GM10266 (cell line): ENCODE measurements at regions not wholly inside any gene's neighbourhood (a gene's known extent, or its start where the extent isn't known, plus 50 kb on each side); places are given as distances from the start of the nearest gene placed in this dataset.

ENCODE experiments used
- DNase-seq: peaks from one replicate; pipeline ENCODE4 v3.0.0; 2012; ENCODE audit errors: extremely low spot score
- TF ChIP-seq, protein P1 (sequence below): IDR thresholded peaks from 2 replicates; pipeline ENCODE4 v1.5.1; 2012; ENCODE audit warnings: mild to moderate bottlenecking, low read depth; ENCODE audit not compliant: control insufficient read depth, insufficient read depth; ENCODE audit errors: missing control alignments

GRCh38 chr20:40604416-40604815 is 84.6 kb downstream of the MAFB start:
- TF ChIP-seq, protein P1, sequence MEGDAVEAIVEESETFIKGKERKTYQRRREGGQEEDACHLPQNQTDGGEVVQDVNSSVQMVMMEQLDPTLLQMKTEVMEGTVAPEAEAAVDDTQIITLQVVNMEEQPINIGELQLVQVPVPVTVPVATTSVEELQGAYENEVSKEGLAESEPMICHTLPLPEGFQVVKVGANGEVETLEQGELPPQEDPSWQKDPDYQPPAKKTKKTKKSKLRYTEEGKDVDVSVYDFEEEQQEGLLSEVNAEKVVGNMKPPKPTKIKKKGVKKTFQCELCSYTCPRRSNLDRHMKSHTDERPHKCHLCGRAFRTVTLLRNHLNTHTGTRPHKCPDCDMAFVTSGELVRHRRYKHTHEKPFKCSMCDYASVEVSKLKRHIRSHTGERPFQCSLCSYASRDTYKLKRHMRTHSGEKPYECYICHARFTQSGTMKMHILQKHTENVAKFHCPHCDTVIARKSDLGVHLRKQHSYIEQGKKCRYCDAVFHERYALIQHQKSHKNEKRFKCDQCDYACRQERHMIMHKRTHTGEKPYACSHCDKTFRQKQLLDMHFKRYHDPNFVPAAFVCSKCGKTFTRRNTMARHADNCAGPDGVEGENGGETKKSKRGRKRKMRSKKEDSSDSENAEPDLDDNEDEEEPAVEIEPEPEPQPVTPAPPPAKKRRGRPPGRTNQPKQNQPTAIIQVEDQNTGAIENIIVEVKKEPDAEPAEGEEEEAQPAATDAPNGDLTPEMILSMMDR = no peak
- DNase-seq = no peak

DNA sequence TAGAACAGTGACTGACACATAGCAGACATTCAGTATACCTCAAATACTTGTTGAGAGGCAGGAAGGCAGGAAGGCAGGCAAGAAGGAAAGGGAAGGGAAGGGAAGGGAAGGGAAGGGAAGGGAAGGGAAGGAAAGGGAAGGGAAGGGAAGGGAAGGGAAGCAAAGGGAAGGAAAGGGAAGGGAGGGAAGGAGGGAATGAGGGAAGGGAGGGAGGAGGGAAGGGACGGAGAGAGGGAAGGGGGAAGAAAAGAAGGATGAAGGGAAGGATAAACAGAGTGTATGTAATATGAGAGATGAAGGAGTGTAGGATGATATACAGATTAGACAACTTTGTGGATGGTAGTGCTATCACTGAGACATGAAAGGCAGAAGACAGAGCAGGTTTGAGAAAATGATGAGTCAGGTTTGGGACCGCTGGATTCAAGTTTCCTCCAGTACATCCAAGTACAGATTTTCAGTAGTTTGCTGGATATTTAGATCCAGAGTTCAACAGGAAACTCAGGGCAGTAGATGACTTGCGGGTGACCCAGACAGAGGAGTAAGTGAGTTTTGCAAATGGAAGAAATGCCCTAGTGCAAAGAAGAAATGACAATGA is 85.9 kb downstream of the MAFB start:
- no peak for DNase-seq
- TF ChIP-seq, protein P1 = no peak

- TF ChIP-seq, protein P1 = no peak
- no peak for DNase-seq
These were observed 86.7 kb downstream of the MAFB start for GRCh38 chr20:40602381-40602780.

GRCh38 chr20:40600441-40601219 is 88.4 kb downstream of the MAFB start:
- TF ChIP-seq, protein P1 = no peak
- DNase-seq = no peak

GRCh38 chr20:40599987-40600386 is 89.0 kb downstream of the MAFB start:
- no peak for DNase-seq
- TF ChIP-seq, protein P1 = no peak

DNA sequence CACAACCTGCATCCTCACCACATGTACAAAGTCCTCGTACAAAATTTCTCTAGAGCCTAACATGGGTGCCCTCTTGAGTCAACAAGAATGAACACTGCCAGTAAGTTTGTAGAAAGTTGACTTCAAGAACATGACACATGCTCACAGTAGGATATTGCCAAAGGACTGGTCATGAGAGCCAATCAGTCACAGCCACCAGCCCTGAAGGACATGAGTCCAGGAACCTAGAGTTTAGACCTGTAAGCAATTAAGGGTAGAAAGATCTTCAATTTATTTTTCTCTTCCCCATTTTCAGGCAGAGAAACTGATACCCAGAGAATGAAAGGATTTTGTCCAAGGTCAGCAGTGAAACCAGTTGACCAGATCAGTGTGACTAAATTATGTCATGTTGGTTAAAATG is 96.1 kb downstream of the MAFB start:
- TF ChIP-seq, protein P1 = no peak

GRCh38 chr20:40591536-40591935 is 97.5 kb downstream of the MAFB start:
- DNase-seq = no peak

More for the DNA sequence above, 96.1 kb downstream of the MAFB start:
- DNase-seq = no peak

More at GRCh38 chr20:40591536-40591935, 97.5 kb downstream of the MAFB start:
- TF ChIP-seq, protein P1 = no peak
